Liver (tissue), 8 donors: ENCODE measurements at regions not wholly inside any gene's neighbourhood (a gene's known extent, or its start where the extent isn't known, plus 50 kb on each side); places are given as distances from the start of the nearest gene placed in this dataset.

ENCODE experiments used
- DNase-seq: peaks from one replicate; pipeline ENCODE4 v3.0.0-alpha.2; 2017; ENCODE audit warnings: low spot score
- H3K27ac ChIP-seq, 2 donors: one replicate each; pipeline ENCODE4 v1.7.0; 2013; ENCODE audit warnings: inconsistent platforms in 2 of 2, low read length in 2 of 2, control low read depth in 1 of 2, low read depth in 1 of 2, mild to moderate bottlenecking in 1 of 2
- H3K27me3 ChIP-seq, 4 donors: one replicate each; pipeline versions ENCODE4 v1.6.1 to v1.7.0; 2013; ENCODE audit warnings: low read length in 3 of 4, inconsistent platforms in 1 of 4, mild to moderate bottlenecking in 1 of 4, moderate library complexity in 1 of 4; ENCODE audit not compliant: control insufficient read depth in 4 of 4, insufficient read depth in 4 of 4
- H3K36me3 ChIP-seq, 4 donors: one replicate each; pipeline versions ENCODE4 v1.6.1 to v1.7.0; 2013; ENCODE audit warnings: low read length in 3 of 4, mild to moderate bottlenecking in 3 of 4, low read depth in 1 of 4, moderate library complexity in 1 of 4; ENCODE audit not compliant: control insufficient read depth in 4 of 4, insufficient read depth in 3 of 4
- H3K4me1 ChIP-seq, 4 donors: one replicate each; pipeline versions ENCODE4 v1.6.1 to v1.7.0; 2013; ENCODE audit warnings: low read length in 3 of 4, mild to moderate bottlenecking in 3 of 4, moderate library complexity in 1 of 4; ENCODE audit not compliant: control insufficient read depth in 4 of 4, insufficient read depth in 4 of 4
- H3K4me3 ChIP-seq, 3 donors: one replicate each; pipeline versions ENCODE4 v1.6.1 to v1.7.0; 2013; ENCODE audit warnings: low read length in 3 of 3, control low read depth in 1 of 3, low read depth in 1 of 3, mild to moderate bottlenecking in 1 of 3
- H3K9ac ChIP-seq, 2 donors: one replicate each; pipeline ENCODE4 v1.7.0; 2013; ENCODE audit warnings: low read length in 2 of 2, mild to moderate bottlenecking in 2 of 2, moderate library complexity in 2 of 2, control low read depth in 1 of 2, low read depth in 1 of 2
- H3K9me3 ChIP-seq, 4 donors: one replicate each; pipeline versions ENCODE4 v1.6.1 to v1.7.0; 2013; ENCODE audit warnings: low read length in 3 of 4; ENCODE audit not compliant: control insufficient read depth in 4 of 4
- FOXA1 ChIP-seq: IDR thresholded peaks from 2 replicates; pipeline ENCODE4 v1.6.1; 2016; ENCODE audit warnings: antibody characterized with exemption
- GABPA ChIP-seq, 2 donors: IDR thresholded peaks in 1 of 2; conservative IDR thresholded peaks in 1 of 2; 2 replicates each; pipeline ENCODE4 v1.6.1; 2016; ENCODE audit warnings: antibody characterized with exemption in 2 of 2, mild to moderate bottlenecking in 1 of 2, moderate library complexity in 1 of 2
- HNF4A ChIP-seq, 2 donors: conservative IDR thresholded peaks; 2 replicates each; pipeline ENCODE4 v1.6.1; 2016; ENCODE audit warnings: antibody characterized with exemption in 2 of 2, mild to moderate bottlenecking in 2 of 2
- HNF4G ChIP-seq: IDR thresholded peaks from 2 replicates; pipeline ENCODE4 v1.6.1; 2016; ENCODE audit warnings: antibody characterized with exemption
- JUND ChIP-seq, 2 donors: IDR thresholded peaks; 2 replicates each; pipeline ENCODE4 v1.6.1; 2016; ENCODE audit warnings: antibody characterized with exemption in 2 of 2
- RAD21 ChIP-seq, 2 donors: IDR thresholded peaks; 2 replicates each; pipeline ENCODE4 v1.6.1; 2016; ENCODE audit warnings: antibody characterized with exemption in 2 of 2, mild to moderate bottlenecking in 2 of 2
- RXRA ChIP-seq, 2 donors: IDR thresholded peaks; 2 replicates each; pipeline ENCODE4 v1.6.1; 2017 to 2018; ENCODE audit warnings: antibody characterized with exemption in 2 of 2, mild to moderate bottlenecking in 1 of 2
- SP1 ChIP-seq: IDR thresholded peaks from 2 replicates; pipeline ENCODE4 v1.6.1; 2018; ENCODE audit warnings: antibody characterized with exemption, mild to moderate bottlenecking
- YY1 ChIP-seq: IDR thresholded peaks from 2 replicates; pipeline ENCODE4 v1.6.1; 2016; ENCODE audit warnings: antibody characterized with exemption, mild to moderate bottlenecking
- WGBS: extraction: QIAGEN DNeasy Blood & Tissue Kit; methylation state at CpG from one replicate; pipeline ENCODE4 v1.1.7; 2013; 5-methylcytosine and 5-hydroxymethylcytosine counted together
- TF ChIP-seq, protein P1 (sequence below): IDR thresholded peaks from 2 replicates; pipeline ENCODE4 v1.6.1; 2016; ENCODE audit warnings: antibody characterized with exemption
- TF ChIP-seq, protein P2 (sequence below): IDR thresholded peaks from 2 replicates; pipeline ENCODE4 v1.6.1; 2016; ENCODE audit warnings: antibody characterized with exemption, mild to moderate bottlenecking
- TF ChIP-seq, protein P3 (sequence below): fragments of 150-350 bp; IDR thresholded peaks from 2 replicates; pipeline ENCODE4 v1.5.1; 2017; ENCODE audit warnings: improper control_type of control experiment, low read depth, low read length; ENCODE audit not compliant: missing input control
- TF ChIP-seq, protein P4 (sequence below): IDR thresholded peaks from 2 replicates; pipeline ENCODE4 v1.6.1; 2016; ENCODE audit warnings: antibody characterized with exemption
- donor health status: healthy.
- donor health status: healthy.
- donor health status: healthy.
- donor health status: healthy.
- donor health status: healthy.

DNA sequence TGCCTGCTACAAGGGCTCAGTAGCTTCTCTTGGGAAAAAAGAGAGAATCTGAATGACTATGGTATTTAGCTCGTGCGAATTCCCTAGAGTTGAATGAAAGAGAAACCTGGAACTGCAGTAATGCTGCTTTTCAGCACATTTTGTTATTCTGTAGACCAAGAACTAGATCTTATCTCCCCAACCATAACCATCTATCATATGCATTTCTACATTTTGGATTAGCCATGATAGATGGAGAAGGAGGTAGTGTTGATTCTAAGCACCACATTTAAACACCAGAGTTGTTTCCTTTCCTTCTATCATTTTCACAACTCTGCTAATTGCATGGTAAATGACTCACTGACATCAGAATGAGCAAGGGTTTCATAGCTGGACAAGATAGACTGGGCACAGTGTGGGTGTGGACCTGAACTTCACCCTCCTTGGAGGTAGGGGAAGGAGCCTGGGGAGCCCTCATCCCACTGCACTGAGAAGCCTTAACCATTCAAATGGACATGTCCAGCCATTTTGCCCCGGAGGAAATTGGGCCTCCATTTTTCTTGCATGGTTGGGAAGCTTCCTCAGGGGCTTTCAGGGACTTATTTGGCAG lies 55.3 kb upstream of the BMPER start:
- 87% methylated on average over 3 of the region's 3 CpGs for WGBS
- H3K4me1 ChIP-seq: no peaks in the 10 kb centered on the region
- H3K36me3 ChIP-seq: no peaks in the 10 kb centered on the region
- H3K27me3 ChIP-seq: no peaks in the 10 kb centered on the region
- DNase-seq: no peak
- H3K9me3 ChIP-seq: no peaks in the 10 kb centered on the region
- no peak overlapping the region for H3K4me3 ChIP-seq
- no peak overlapping the region for H3K27ac ChIP-seq
- no peak overlapping the region for H3K9ac ChIP-seq
- TF ChIP-seq, protein P1, sequence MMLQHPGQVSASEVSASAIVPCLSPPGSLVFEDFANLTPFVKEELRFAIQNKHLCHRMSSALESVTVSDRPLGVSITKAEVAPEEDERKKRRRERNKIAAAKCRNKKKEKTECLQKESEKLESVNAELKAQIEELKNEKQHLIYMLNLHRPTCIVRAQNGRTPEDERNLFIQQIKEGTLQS: no peak
- TF ChIP-seq SP1 (no peak), JUND (IDR thresholded peaks at IDR 0.05) (no peak), HNF4G (no peak), YY1 (no peak), HNF4A (conservative IDR thresholded peaks at IDR 0.05) (no peak), RXRA (IDR thresholded peaks at IDR 0.05) (no peak)
- TF ChIP-seq, protein P2, sequence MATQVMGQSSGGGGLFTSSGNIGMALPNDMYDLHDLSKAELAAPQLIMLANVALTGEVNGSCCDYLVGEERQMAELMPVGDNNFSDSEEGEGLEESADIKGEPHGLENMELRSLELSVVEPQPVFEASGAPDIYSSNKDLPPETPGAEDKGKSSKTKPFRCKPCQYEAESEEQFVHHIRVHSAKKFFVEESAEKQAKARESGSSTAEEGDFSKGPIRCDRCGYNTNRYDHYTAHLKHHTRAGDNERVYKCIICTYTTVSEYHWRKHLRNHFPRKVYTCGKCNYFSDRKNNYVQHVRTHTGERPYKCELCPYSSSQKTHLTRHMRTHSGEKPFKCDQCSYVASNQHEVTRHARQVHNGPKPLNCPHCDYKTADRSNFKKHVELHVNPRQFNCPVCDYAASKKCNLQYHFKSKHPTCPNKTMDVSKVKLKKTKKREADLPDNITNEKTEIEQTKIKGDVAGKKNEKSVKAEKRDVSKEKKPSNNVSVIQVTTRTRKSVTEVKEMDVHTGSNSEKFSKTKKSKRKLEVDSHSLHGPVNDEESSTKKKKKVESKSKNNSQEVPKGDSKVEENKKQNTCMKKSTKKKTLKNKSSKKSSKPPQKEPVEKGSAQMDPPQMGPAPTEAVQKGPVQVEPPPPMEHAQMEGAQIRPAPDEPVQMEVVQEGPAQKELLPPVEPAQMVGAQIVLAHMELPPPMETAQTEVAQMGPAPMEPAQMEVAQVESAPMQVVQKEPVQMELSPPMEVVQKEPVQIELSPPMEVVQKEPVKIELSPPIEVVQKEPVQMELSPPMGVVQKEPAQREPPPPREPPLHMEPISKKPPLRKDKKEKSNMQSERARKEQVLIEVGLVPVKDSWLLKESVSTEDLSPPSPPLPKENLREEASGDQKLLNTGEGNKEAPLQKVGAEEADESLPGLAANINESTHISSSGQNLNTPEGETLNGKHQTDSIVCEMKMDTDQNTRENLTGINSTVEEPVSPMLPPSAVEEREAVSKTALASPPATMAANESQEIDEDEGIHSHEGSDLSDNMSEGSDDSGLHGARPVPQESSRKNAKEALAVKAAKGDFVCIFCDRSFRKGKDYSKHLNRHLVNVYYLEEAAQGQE: no peak
- TF ChIP-seq, protein P3, sequence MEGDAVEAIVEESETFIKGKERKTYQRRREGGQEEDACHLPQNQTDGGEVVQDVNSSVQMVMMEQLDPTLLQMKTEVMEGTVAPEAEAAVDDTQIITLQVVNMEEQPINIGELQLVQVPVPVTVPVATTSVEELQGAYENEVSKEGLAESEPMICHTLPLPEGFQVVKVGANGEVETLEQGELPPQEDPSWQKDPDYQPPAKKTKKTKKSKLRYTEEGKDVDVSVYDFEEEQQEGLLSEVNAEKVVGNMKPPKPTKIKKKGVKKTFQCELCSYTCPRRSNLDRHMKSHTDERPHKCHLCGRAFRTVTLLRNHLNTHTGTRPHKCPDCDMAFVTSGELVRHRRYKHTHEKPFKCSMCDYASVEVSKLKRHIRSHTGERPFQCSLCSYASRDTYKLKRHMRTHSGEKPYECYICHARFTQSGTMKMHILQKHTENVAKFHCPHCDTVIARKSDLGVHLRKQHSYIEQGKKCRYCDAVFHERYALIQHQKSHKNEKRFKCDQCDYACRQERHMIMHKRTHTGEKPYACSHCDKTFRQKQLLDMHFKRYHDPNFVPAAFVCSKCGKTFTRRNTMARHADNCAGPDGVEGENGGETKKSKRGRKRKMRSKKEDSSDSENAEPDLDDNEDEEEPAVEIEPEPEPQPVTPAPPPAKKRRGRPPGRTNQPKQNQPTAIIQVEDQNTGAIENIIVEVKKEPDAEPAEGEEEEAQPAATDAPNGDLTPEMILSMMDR: no peak

DNA sequence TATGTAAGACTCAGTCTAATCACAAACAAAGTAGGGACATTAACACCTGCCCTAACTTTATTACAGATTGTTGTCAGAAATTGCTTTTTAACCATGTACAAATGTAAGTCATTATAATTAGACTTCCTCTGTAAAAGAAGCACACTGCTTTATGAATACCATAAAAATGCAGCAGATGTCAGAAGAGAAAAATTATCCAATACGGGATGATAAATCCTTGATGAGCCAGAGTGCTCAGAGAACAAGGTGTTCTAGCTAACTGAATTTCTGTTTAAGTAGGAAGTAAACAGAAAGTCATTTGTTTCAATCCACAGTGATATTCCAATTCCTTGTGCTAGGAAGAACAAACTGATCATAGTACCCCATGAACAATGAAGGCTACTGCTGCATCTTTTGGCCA lies 54.6 kb upstream of the BMPER start:
- no peak overlapping the region for H3K9ac ChIP-seq
- H3K36me3 ChIP-seq: no peaks in the 10 kb centered on the region
- H3K27ac ChIP-seq: no peak overlapping the region
- H3K27me3 ChIP-seq: no peaks in the 10 kb centered on the region
- no peaks in the 10 kb centered on the region for H3K9me3 ChIP-seq
- no peaks in the 10 kb centered on the region for H3K4me1 ChIP-seq
- DNase-seq: no peak
- 79% methylated on average over 1 of the region's 1 CpG for WGBS
- TF ChIP-seq JUND (IDR thresholded peaks at IDR 0.05) (no peak), RXRA (IDR thresholded peaks at IDR 0.05) (no peak), FOXA1 (no peak), YY1 (no peak), GABPA (IDR thresholded peaks at IDR 0.05 in 1 of 2, conservative IDR thresholded peaks at IDR 0.05 in 1 of 2) (no peak), RAD21 (IDR thresholded peaks at IDR 0.05) (no peak), HNF4A (conservative IDR thresholded peaks at IDR 0.05) (no peak)
- TF ChIP-seq, protein P2: no peak
- TF ChIP-seq, protein P4, sequence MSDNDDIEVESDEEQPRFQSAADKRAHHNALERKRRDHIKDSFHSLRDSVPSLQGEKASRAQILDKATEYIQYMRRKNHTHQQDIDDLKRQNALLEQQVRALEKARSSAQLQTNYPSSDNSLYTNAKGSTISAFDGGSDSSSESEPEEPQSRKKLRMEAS: no peak
- TF ChIP-seq, protein P3: no peak
- TF ChIP-seq, protein P1: no peak
- H3K4me3 ChIP-seq: no peak overlapping the region
